OCI-LY3 (cell line): ENCODE measurements at regions not wholly inside any gene's neighbourhood (a gene's known extent, or its start where the extent isn't known, plus 50 kb on each side); places are given as distances from the start of the nearest gene placed in this dataset.
"Not testable (repeated sequence)": the region's sequence is repeated elsewhere in the genome, so short reads cannot be mapped to it uniquely, and the experiment has no call there.

Experiments used
- H2AFZ ChIP-seq: fragments of 200-600, 300-600 bp; shearing (Covaris generic); 2 replicates; pipeline ENCODE4 v1.6.0; 2014; ENCODE audit warnings: antibody characterized with exemption, low read depth, low read length
- H3K27ac ChIP-seq: fragments of 200-600, 300-600 bp; sonication (generic); 2 replicates; pipeline ENCODE4 v1.5.1; 2014; ENCODE audit warnings: mild to moderate bottlenecking, low read length, moderate library complexity, mixed read lengths
- H3K27me3 ChIP-seq: fragments of 200-600, 300-600 bp; sonication (generic); 2 replicates; pipeline ENCODE4 v1.6.1; 2014; ENCODE audit warnings: low read depth, low read length, mixed read lengths
- H3K36me3 ChIP-seq: fragments of 200-600, 300-600 bp; sonication (generic); replicated peaks from 2 replicates; pipeline ENCODE3; 2014; ENCODE audit warnings: low read depth, low read length, mixed read lengths
- H3K4me1 ChIP-seq: fragments of 300-600, 200-600 bp; sonication (generic); 2 replicates; pipeline ENCODE4 v1.6.1; 2014; ENCODE audit warnings: low read length, mixed read lengths
- H3K4me2 ChIP-seq: fragments of 200-600, 300-600 bp; sonication (generic); 2 replicates; pipeline ENCODE4 v1.6.1; 2014; ENCODE audit warnings: low read length, mixed read lengths
- H3K4me3 ChIP-seq: fragments of 300-600, 200-600 bp; sonication (generic); 2 replicates; pipeline ENCODE4 v1.5.1; 2014; ENCODE audit warnings: antibody characterized with exemption, mild to moderate bottlenecking, low read length, moderate library complexity
- H3K79me2 ChIP-seq: fragments of 300-600, 200-600 bp; shearing (Covaris generic); 2 replicates; pipeline ENCODE4 v1.6.1; 2014; ENCODE audit warnings: mild to moderate bottlenecking, low read length, mixed read lengths
- H3K9ac ChIP-seq: fragments of 300-600, 200-600 bp; shearing (Covaris generic); 2 replicates; pipeline ENCODE4 v1.6.0; 2014; ENCODE audit warnings: mild to moderate bottlenecking, low read length, moderate library complexity
- H3K9me3 ChIP-seq: fragments of 200-600, 300-600 bp; shearing (Covaris generic); 2 replicates; pipeline ENCODE4 v1.6.1; 2014; ENCODE audit warnings: low read length, mixed read lengths; ENCODE audit not compliant: insufficient read depth
- H4K20me1 ChIP-seq: fragments of 200-600, 300-600 bp; sonication (generic); 2 replicates; pipeline ENCODE4 v1.6.1; 2016; ENCODE audit warnings: low read length, mixed read lengths; ENCODE audit not compliant: insufficient read depth
- CTCF ChIP-seq: fragments of 200-600, 300-600 bp; sonication (generic); IDR thresholded peaks from 2 replicates; pipeline ENCODE4 v1.5.1; 2014; ENCODE audit warnings: antibody characterized with exemption, low read length, low read depth
- EZH2phosphoT487 ChIP-seq: fragments of 200-600 bp; shearing (Covaris generic); IDR thresholded peaks from 2 replicates; pipeline ENCODE4 v1.6.1; 2018; ENCODE audit warnings: antibody characterized with exemption, mixed run types, low read depth

GRCh38 chr15:20341901-20342600 is 199.5 kb downstream of the GOLGA6L6 start:
- Histone ChIP-seq H3K79me2 (no peaks in the 10 kb centered on the region), H3K9me3 (peaks cover 12% of the 10 kb centered on the region; the same call in 1 of the 2 replicates), H3K4me3 (no peak overlapping the region), H3K9ac (no peak overlapping the region), H3K27me3 (no peaks in the 10 kb centered on the region), H3K4me2 (no peak overlapping the region), H3K36me3 (no peaks in the 10 kb centered on the region), H3K27ac (no peak overlapping the region), H4K20me1 (no peaks in the 10 kb centered on the region), H3K4me1 (no peaks in the 10 kb centered on the region), H2AFZ (no peak overlapping the region)
- TF ChIP-seq EZH2phosphoT487 (no peak), CTCF (no peak)

DNA sequence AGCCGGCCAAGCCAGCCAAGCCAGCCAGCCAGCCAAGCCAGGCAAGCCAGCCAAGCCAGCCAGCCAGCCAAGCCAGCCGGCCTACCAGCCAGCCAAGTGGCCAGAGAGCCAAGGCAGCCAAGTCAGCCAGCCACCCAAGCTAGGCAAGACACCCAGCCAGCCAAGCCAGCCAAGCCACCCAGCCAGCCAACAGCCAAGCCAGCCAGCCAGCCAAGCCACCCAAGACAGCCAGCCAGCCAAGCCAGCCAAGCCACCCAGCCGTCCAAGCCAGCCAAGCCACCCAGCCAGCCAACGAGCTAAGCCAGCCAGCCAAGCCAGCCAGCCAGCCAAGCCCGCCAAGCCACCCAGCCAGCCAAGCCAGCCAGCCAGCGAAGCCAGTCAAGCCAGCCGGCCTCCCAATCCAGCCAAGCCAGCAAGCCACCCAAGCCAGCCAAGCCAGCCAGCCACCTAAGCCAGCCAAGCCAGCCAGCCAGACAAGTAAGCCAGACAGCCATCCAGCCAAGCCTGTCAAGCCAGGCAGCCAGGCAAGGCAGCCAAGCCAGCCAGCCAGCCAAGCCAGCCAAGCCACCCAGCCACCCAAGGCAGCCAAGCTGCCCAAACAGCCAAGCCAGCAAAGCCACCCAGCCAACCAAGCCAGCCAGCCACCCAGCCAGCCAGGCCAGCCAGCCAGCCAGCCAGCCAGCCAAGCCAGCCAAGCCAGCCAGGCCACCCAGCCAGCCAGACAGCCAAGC is 200.5 kb downstream of the GOLGA6L6 start:
- no peaks in the 10 kb centered on the region for H4K20me1 ChIP-seq
- no peaks in the 10 kb centered on the region for H3K79me2 ChIP-seq
- peaks cover 12% of the 10 kb centered on the region; the same call in 1 of the 2 replicates for H3K9me3 ChIP-seq
- H3K27ac ChIP-seq: no peak overlapping the region
- no peak overlapping the region for H2AFZ ChIP-seq
- H3K4me3 ChIP-seq: no peak overlapping the region
- no peaks in the 10 kb centered on the region for H3K27me3 ChIP-seq
- TF ChIP-seq EZH2phosphoT487 (no peak), CTCF (no peak)
- H3K36me3 ChIP-seq: no peaks in the 10 kb centered on the region
- no peak overlapping the region for H3K4me2 ChIP-seq
- no peak overlapping the region for H3K9ac ChIP-seq
- no peaks in the 10 kb centered on the region for H3K4me1 ChIP-seq

GRCh38 chr15:20340331-20340811 is 201.2 kb downstream of the GOLGA6L6 start:
- Histone ChIP-seq H3K27ac (no peak overlapping the region), H3K4me1 (no peaks in the 10 kb centered on the region), H3K4me3 (no peak overlapping the region), H3K4me2 (no peak overlapping the region), H3K79me2 (no peaks in the 10 kb centered on the region), H4K20me1 (no peaks in the 10 kb centered on the region), H3K9me3 (peaks cover 12% of the 10 kb centered on the region; the same call in 1 of the 2 replicates), H3K9ac (no peak overlapping the region), H3K27me3 (no peaks in the 10 kb centered on the region), H3K36me3 (no peaks in the 10 kb centered on the region), H2AFZ (no peak overlapping the region)
- no peak for TF ChIP-seq EZH2phosphoT487
- no peak for TF ChIP-seq CTCF

DNA sequence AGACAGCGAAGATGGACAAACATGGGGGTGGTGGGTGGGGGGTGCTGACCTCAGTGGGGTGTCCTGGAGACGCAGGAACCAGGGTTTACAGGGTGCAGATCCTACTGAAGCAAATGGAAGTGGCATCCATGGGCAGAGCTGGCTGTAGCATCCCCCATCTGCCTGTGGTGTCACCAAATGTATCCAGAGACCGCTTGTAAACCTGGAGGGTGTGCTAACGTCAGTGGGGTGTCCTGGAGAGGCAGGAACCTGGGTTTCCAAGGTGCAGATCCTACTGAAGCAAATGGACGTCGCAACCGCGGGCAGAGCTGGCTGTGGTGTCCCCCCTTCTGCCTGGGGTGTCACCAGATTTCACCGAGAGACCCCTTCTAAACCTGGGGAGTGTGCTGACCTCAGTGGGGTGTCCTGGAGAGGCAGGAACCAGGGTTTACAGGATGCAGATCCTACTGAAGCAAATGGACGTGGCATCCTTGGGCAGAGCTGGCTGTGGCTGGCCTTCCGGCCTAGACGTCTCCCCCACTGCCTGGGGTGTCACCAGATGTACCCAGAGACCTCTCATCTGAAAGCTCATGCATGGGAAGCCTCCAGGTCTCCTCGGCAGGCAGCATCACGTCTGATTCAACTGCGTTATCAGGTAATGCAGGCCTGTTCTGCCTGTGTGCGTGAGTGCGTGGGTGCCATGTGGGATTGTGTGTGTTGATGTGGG is 202.4 kb downstream of the GOLGA6L6 start:
- not testable (repeated sequence) for H2AFZ ChIP-seq, H3K79me2 ChIP-seq, H3K27me3 ChIP-seq, H3K27ac ChIP-seq, H4K20me1 ChIP-seq, H3K4me2 ChIP-seq, H3K9ac ChIP-seq, H3K36me3 ChIP-seq, H3K4me1 ChIP-seq, H3K4me3 ChIP-seq
- H3K9me3 ChIP-seq: peaks cover 12% of the 10 kb centered on the region; the same call in 1 of the 2 replicates

DNA sequence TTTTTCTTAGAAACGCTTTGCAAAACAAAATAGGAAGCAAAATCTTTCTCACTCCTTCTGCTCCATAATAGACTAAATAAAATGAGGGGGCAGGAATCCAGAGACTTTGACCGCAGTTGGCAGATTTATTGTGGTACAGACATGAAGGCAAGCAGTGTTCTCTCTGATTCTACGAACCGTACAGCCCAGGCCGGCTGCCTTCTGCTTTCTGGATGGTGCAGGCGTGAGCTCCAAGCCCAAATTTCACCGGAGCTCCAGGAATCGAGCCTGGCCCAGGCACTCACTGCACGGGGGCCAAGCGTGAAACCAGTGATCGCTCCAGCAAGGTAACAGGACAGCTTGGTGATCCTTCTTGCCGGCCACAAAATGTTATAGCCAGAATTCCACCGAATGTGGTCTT is 202.9 kb downstream of the GOLGA6L6 start:
- not testable (repeated sequence) for H3K27ac ChIP-seq, H3K27me3 ChIP-seq, H2AFZ ChIP-seq, H3K4me1 ChIP-seq, H3K79me2 ChIP-seq, H3K4me3 ChIP-seq, H4K20me1 ChIP-seq, H3K36me3 ChIP-seq, H3K4me2 ChIP-seq, H3K9ac ChIP-seq
- peaks cover 12% of the 10 kb centered on the region; the same call in 1 of the 2 replicates for H3K9me3 ChIP-seq

DNA sequence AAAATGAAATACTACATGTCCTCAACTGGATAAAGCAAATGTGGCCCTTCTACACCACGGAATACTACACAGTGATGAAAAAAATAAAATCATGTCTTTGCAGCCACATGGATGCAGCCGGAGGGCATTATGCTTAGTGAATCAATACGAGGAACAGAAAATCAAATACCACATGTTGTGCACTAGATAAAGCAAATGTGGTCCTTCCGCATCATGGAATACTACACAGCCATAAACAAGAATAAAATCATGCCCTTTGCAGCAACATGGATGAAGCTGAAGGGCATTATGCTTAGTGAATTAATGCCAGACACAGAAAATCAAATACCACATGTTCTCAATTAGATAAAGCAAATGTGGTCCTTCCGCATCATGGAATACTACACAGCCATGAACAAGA is 204.4 kb downstream of the GOLGA6L6 start:
- H3K9me3 ChIP-seq: peaks cover 12% of the 10 kb centered on the region; the same call in 1 of the 2 replicates
- H3K4me3 ChIP-seq: not testable (repeated sequence)

More for the DNA sequence above, 204.4 kb downstream of the GOLGA6L6 start:
- not testable (repeated sequence) for H3K27ac ChIP-seq, H4K20me1 ChIP-seq, H3K79me2 ChIP-seq, H3K9ac ChIP-seq, H3K4me2 ChIP-seq, H3K27me3 ChIP-seq, H3K4me1 ChIP-seq, H3K36me3 ChIP-seq, H2AFZ ChIP-seq
